Upper lobe of left lung (tissue), 6 donors: ENCODE measurements at regions not wholly inside any gene's neighbourhood (a gene's known extent, or its start where the extent isn't known, plus 50 kb on each side); places are given as distances from the start of the nearest gene placed in this dataset.

Source experiments
- ATAC-seq, 2 donors: fragments of 200-7000 bp; cut with Tn5 transposase; one replicate each; pipeline ENCODE4 v1.9.1; 2022; ENCODE audit warnings: mild to moderate bottlenecking in 2 of 2, moderate library complexity in 2 of 2; ENCODE audit not compliant: low FRiP score in 2 of 2
- DNase-seq, 2 donors: peaks; one replicate each; pipeline ENCODE4 v3.0.0-alpha.2; 2019 to 2020
- H3K27ac ChIP-seq, 4 donors: fragments of 200-600 bp; sonication (generic); one replicate each; pipeline ENCODE4 v1.5.1; 2016 to 2019
- H3K27me3 ChIP-seq, 4 donors: fragments of 200-600 bp; sonication (generic); one replicate each; pipeline ENCODE4 v1.5.1; 2017 to 2019
- H3K36me3 ChIP-seq, 4 donors: fragments of 200-600 bp; sonication (generic); one replicate each; pipeline ENCODE4 v1.5.1; 2016 to 2019
- H3K4me1 ChIP-seq, 4 donors: fragments of 200-600 bp; sonication (generic); one replicate each; pipeline ENCODE4 v1.5.1; 2018 to 2019
- H3K4me3 ChIP-seq, 4 donors: fragments of 200-600 bp; sonication (generic); one replicate each; pipeline ENCODE4 v1.5.1; 2017 to 2019; ENCODE audit warnings: mild to moderate bottlenecking in 2 of 4, moderate library complexity in 1 of 4
- H3K9me3 ChIP-seq, 4 donors: fragments of 200-600 bp; sonication (generic); one replicate each; pipeline ENCODE4 v1.5.1; 2018 to 2019
- CTCF ChIP-seq, 6 experiments: fragments of 450-650 bp in 4 of 6; fragments of 200-600 bp in 2 of 6; sonication (generic) in 2 of 6; IDR thresholded peaks; one replicate each; pipeline ENCODE4 v1.5.1; 2016 to 2019; ENCODE audit warnings: antibody characterized with exemption in 6 of 6
- EP300 ChIP-seq, 4 donors: sonication (generic); formaldehyde crosslinking; IDR thresholded peaks; one replicate each; pipeline ENCODE4 v1.5.1; 2017; ENCODE audit warnings: antibody characterized with exemption in 4 of 4, control low read depth in 2 of 4
- POLR2A ChIP-seq, 4 donors: fragments of 450-650 bp; IDR thresholded peaks; one replicate each; pipeline ENCODE4 v1.5.1; 2016 to 2017; ENCODE audit warnings: antibody characterized with exemption in 4 of 4, mild to moderate bottlenecking in 2 of 4
- POLR2AphosphoS5 ChIP-seq, 2 donors: sonication (generic); formaldehyde crosslinking; IDR thresholded peaks; one replicate each; pipeline ENCODE4 v1.5.1; 2017; ENCODE audit warnings: antibody characterized with exemption in 2 of 2
- WGBS, 2 donors: methylation state at CpG; one replicate each; pipeline ENCODE4 v1.1.5; 2017 to 2018; 5-methylcytosine and 5-hydroxymethylcytosine counted together
- donor health status: DM: no; HTN: no; CAD: no; lungs with moderate emphysema.
- donor health status: DM: no; HTN: yes; CAD: no; lungs with severe emphysema.

DNA sequence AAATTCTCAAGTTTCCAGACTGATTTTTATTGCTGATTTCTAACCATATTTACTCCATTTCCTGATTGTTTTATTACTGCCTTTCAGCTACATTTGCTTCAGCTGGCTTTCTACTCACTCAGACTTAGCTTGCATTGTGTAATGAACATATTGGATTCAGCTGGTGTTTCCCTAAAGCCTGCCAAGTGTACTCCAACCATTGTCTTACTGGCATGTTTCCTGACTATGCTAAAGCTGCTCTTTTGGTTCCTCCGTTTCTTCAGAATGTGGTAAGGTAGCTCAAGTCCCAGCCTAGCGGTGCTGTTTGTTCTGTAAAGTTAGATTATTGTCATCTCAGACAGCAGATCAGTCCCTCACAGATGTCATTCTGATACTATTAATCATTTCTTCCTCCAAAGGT, 53.1 kb upstream of the GLRA2 start:
- H3K27ac ChIP-seq: no peak overlapping the region
- no peaks in the 10 kb centered on the region for H3K9me3 ChIP-seq
- no peak for ATAC-seq
- TF ChIP-seq CTCF (IDR thresholded peaks at IDR 0.05) (no peak), EP300 (IDR thresholded peaks at IDR 0.05) (no peak), POLR2AphosphoS5 (IDR thresholded peaks at IDR 0.05) (no peak), POLR2A (IDR thresholded peaks at IDR 0.05) (no peak)
- no peaks in the 10 kb centered on the region for H3K27me3 ChIP-seq
- H3K4me3 ChIP-seq: no peak overlapping the region
- H3K36me3 ChIP-seq: no peaks in the 10 kb centered on the region
- no peaks in the 10 kb centered on the region for H3K4me1 ChIP-seq
- DNase-seq: no peak
- WGBS, 2 donors: 33 to 48% methylated on average over 1 to 2 of the region's 2 CpGs

- no peak overlapping the region for H3K27ac ChIP-seq
- no peaks in the 10 kb centered on the region for H3K9me3 ChIP-seq
- ATAC-seq (peak in 1 of 2 donors; percentile 34), DNase-seq (no peak)
- no peaks in the 10 kb centered on the region for H3K4me1 ChIP-seq
- no peaks in the 10 kb centered on the region for H3K27me3 ChIP-seq
- TF ChIP-seq EP300 (IDR thresholded peaks at IDR 0.05): no peak
- TF ChIP-seq POLR2A (IDR thresholded peaks at IDR 0.05): no peak
- TF ChIP-seq CTCF (IDR thresholded peaks at IDR 0.05): no peak
- no peak for TF ChIP-seq POLR2AphosphoS5 (IDR thresholded peaks at IDR 0.05)
- no peak overlapping the region for H3K4me3 ChIP-seq
- no peaks in the 10 kb centered on the region for H3K36me3 ChIP-seq
- 79% methylated on average over 2 of the region's 2 CpGs; no CpG with 5 or more reads in 1 of the 2 donors for WGBS, 2 donors
These were observed 79.6 kb upstream of the GLRA2 start for GRCh38 chrX:14449773-14450172.

DNA sequence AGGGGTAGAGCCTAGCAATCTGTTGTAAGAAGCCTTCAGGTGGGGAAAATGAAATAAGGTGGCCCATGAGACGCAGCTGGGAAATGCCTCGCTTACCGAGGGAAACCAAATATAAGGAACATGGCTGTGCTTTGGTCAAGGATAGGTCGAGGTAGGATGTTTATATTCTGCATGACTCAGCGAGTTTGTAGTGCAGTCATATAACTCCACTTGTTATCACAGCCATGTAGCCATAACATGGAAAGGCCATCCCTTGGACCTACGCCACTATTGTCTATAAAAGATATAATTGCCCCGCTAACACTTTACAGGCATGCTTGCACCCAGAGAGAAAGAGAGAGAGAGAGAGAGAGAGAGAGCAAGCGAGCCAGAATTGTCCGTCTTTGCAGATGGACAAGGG, 80.9 kb upstream of the GLRA2 start:
- TF ChIP-seq POLR2A (IDR thresholded peaks at IDR 0.05): no peak
- no peak for TF ChIP-seq POLR2AphosphoS5 (IDR thresholded peaks at IDR 0.05)
- no peak for TF ChIP-seq CTCF (IDR thresholded peaks at IDR 0.05)
- TF ChIP-seq EP300 (IDR thresholded peaks at IDR 0.05): no peak
- H3K27me3 ChIP-seq: no peaks in the 10 kb centered on the region
- no peak overlapping the region for H3K27ac ChIP-seq
- DNase-seq: no peak
- no peak overlapping the region for H3K4me3 ChIP-seq
- no peak for ATAC-seq
- H3K4me1 ChIP-seq: no peaks in the 10 kb centered on the region
- H3K36me3 ChIP-seq: no peaks in the 10 kb centered on the region
- H3K9me3 ChIP-seq: no peaks in the 10 kb centered on the region
- WGBS, 2 donors: 79 to 80% methylated on average over 9 of the region's 9 CpGs

GRCh38 chrX:14440106-14440505, 89.2 kb upstream of the GLRA2 start:
- H3K36me3 ChIP-seq: no peaks in the 10 kb centered on the region
- no peak for ATAC-seq
- H3K9me3 ChIP-seq: peaks cover 0 to 3% (median 0%) of the 10 kb centered on the region in 4 donors
- no peak for DNase-seq
- 75 to 93% methylated on average over 1 of the region's 1 CpG for WGBS, 2 donors
- no peaks in the 10 kb centered on the region for H3K27me3 ChIP-seq
- no peak overlapping the region for H3K4me3 ChIP-seq
- no peaks in the 10 kb centered on the region for H3K4me1 ChIP-seq
- no peak for TF ChIP-seq POLR2AphosphoS5 (IDR thresholded peaks at IDR 0.05)
- no peak for TF ChIP-seq CTCF (IDR thresholded peaks at IDR 0.05)
- no peak overlapping the region for H3K27ac ChIP-seq

DNA sequence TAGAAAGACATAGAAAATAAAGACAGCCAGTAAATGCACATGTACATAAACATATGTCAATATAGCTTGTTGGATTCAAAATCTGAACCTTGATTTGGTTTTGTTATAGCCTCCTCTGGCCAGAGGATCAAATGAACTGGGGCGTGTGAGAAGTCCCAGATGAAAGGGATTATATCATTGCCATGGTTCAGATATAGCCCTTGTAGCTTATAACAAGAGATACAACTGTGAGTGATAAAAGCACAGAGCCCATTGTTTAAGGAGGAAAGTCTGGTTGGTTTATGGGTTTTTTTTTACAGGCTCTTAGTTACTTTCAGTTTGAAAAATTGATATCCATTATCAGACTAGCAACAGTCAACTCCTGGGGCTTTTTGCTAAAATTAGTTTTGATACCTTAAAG, 101.7 kb upstream of the GLRA2 start:
- WGBS, 2 donors: 56 to 65% methylated on average over 1 of the region's 1 CpG
- no peak for ATAC-seq
- no peak for DNase-seq
- no peak overlapping the region for H3K4me3 ChIP-seq
- H3K27ac ChIP-seq: no peak overlapping the region
- no peaks in the 10 kb centered on the region for H3K9me3 ChIP-seq
- TF ChIP-seq EP300 (IDR thresholded peaks at IDR 0.05) (no peak), POLR2AphosphoS5 (IDR thresholded peaks at IDR 0.05) (no peak), CTCF (IDR thresholded peaks at IDR 0.05) (no peak), POLR2A (IDR thresholded peaks at IDR 0.05) (no peak)
- H3K27me3 ChIP-seq: no peaks in the 10 kb centered on the region
- no peaks in the 10 kb centered on the region for H3K36me3 ChIP-seq
- H3K4me1 ChIP-seq: no peaks in the 10 kb centered on the region
